Epithelial cell of esophagus (primary cell): ENCODE measurements at regions not wholly inside any gene's neighbourhood (a gene's known extent, or its start where the extent isn't known, plus 50 kb on each side); places are given as distances from the start of the nearest gene placed in this dataset.
"Not testable (repeated sequence)": the region's sequence is repeated elsewhere in the genome, so short reads cannot be mapped to it uniquely, and the experiment has no call there.

Experiments used
- DNase-seq: peaks from one replicate; pipeline ENCODE4 v3.0.0; 2010; ENCODE audit warnings: low read depth
- H3K4me3 ChIP-seq: 2 replicates; pipeline ENCODE4 v1.5.1; 2011; ENCODE audit warnings: mild to moderate bottlenecking, low read length, control low read depth
- CTCF ChIP-seq: IDR thresholded peaks from 2 replicates; pipeline ENCODE4 v1.5.1; 2011; ENCODE audit warnings: low read depth, mild to moderate bottlenecking, low read length, control low read depth, inconsistent platforms; ENCODE audit not compliant: insufficient read depth; ENCODE audit errors: missing control alignments

- no peak overlapping the region for H3K4me3 ChIP-seq
- DNase-seq, result no peak
- TF ChIP-seq CTCF, result no peak
These were observed 214.6 kb upstream of the PHF14 start for GRCh38 chr7:10759120-10759519.

GRCh38 chr7:10767771-10768170 is 205.9 kb upstream of the PHF14 start:
- DNase-seq, result peak; percentile 17
- no peak overlapping the region for H3K4me3 ChIP-seq
- TF ChIP-seq CTCF, result no peak

GRCh38 chr7:10770176-10770575 is 203.5 kb upstream of the PHF14 start:
- TF ChIP-seq CTCF, result no peak
- DNase-seq, result no peak
- H3K4me3 ChIP-seq, result no peak overlapping the region

- TF ChIP-seq CTCF, result no peak
- no peak for DNase-seq
- H3K4me3 ChIP-seq, result no peak overlapping the region
These were observed 200.2 kb upstream of the PHF14 start for GRCh38 chr7:10773430-10773829.

- H3K4me3 ChIP-seq, result no peak overlapping the region
- no peak for TF ChIP-seq CTCF
- no peak for DNase-seq
These were observed 193.9 kb upstream of the PHF14 start for GRCh38 chr7:10779465-10780399.

GRCh38 chr7:10780400-10780747 is 193.3 kb upstream of the PHF14 start:
- no peak for TF ChIP-seq CTCF
- DNase-seq, result no peak

GRCh38 chr7:10786976-10787375 is 186.7 kb upstream of the PHF14 start:
- H3K4me3 ChIP-seq, DNase-seq: not testable (repeated sequence)

More at GRCh38 chr7:10780400-10780747, 193.3 kb upstream of the PHF14 start:
- H3K4me3 ChIP-seq, result no peak overlapping the region
